Gastrocnemius medialis (tissue), 4 donors: ENCODE measurements at regions not wholly inside any gene's neighbourhood (a gene's known extent, or its start where the extent isn't known, plus 50 kb on each side); places are given as distances from the start of the nearest gene placed in this dataset.

ENCODE experiments used
- ATAC-seq, 2 donors: fragments of 150-250 bp; one replicate each; pipeline ENCODE4 v1.9.1; 2016
- DNase-seq, 2 donors: peaks; one replicate each; pipeline ENCODE4 v3.0.0-alpha.2; 2019
- H3K27ac ChIP-seq, 4 donors: fragments of 200-600 bp; sonication (generic); 1 replicate in 1 of 4; 2 replicates in 3 of 4; pipeline ENCODE4 v1.5.1; 2016 to 2018; ENCODE audit warnings: mild to moderate bottlenecking in 2 of 4, moderate library complexity in 1 of 4
- H3K27me3 ChIP-seq, 3 donors: fragments of 200-600 bp; sonication (generic) in 2 of 3; 1 replicate in 1 of 3; 2 replicates in 2 of 3; pipeline versions ENCODE4 v1.5.1 to v1.6.0; 2016 to 2019; ENCODE audit warnings: mild to moderate bottlenecking in 1 of 3, moderate library complexity in 1 of 3
- H3K36me3 ChIP-seq, 2 donors: fragments of 200-600 bp; sonication (generic) in 1 of 2; one replicate each; pipeline ENCODE4 v1.5.1; 2017 to 2018
- H3K4me1 ChIP-seq, 2 donors: fragments of 200-600 bp; sonication (generic) in 1 of 2; one replicate each; pipeline ENCODE4 v1.5.1; 2016 to 2017; ENCODE audit warnings: mild to moderate bottlenecking in 2 of 2
- H3K4me3 ChIP-seq, 4 donors: fragments of 200-600 bp; sonication (generic) in 3 of 4; 1 replicate in 1 of 4; 2 replicates in 3 of 4; pipeline ENCODE4 v1.5.1; 2016 to 2019; ENCODE audit warnings: mild to moderate bottlenecking in 2 of 4
- H3K9me3 ChIP-seq, 3 donors: fragments of 200-600 bp; sonication (generic) in 2 of 3; 1 replicate in 1 of 3; 2 replicates in 2 of 3; pipeline ENCODE4 v1.5.1; 2016 to 2019
- CTCF ChIP-seq, 5 experiments: fragments of 450-650 bp in 3 of 5; fragments of 200-600 bp in 2 of 5; sonication (generic) in 2 of 5; IDR thresholded peaks in 4 of 5; conservative IDR thresholded peaks in 1 of 5; 1 replicate in 4 of 5; 2 replicates in 1 of 5; pipeline ENCODE4 v1.5.1; 2016 to 2019; ENCODE audit warnings: antibody characterized with exemption in 5 of 5, mild to moderate bottlenecking in 3 of 5, moderate library complexity in 3 of 5
- POLR2A ChIP-seq, 2 donors: fragments of 450-650 bp; IDR thresholded peaks; one replicate each; pipeline ENCODE4 v1.6.1; 2017; ENCODE audit warnings: antibody characterized with exemption in 2 of 2, mild to moderate bottlenecking in 2 of 2, moderate library complexity in 2 of 2
- in situ Hi-C, 4 donors: fragments of 200-750 bp; cut with MboI; loops; one replicate each; pipeline versions ENCODE4 v1.15.0 to v1.8.0; 2017; ENCODE audit warnings: low sequenced_read_pairs in 4 of 4
- intact Hi-C: fragments of 100-400 bp; cut with DNase I; formaldehyde crosslinking; loops from one replicate; pipeline ENCODE4 v1.15.1; 2023; ENCODE audit warnings: low total_unique reads

GRCh38 chr1:58861076-58861475 lies 77.2 kb upstream of the JUN start:
- intact Hi-C loops (no loop called here), in situ Hi-C loops (no loop called here)

GRCh38 chr1:58861506-58861905 lies 77.7 kb upstream of the JUN start:
- Histone ChIP-seq H3K9me3 (no peaks in the 10 kb centered on the region), H3K36me3 (no peaks in the 10 kb centered on the region), H3K27me3 (no peaks in the 10 kb centered on the region), H3K27ac (no peak overlapping the region), H3K4me1 (no peaks in the 10 kb centered on the region), H3K4me3 (no peak overlapping the region)
- no peak for DNase-seq
- intact Hi-C loops (no loop called here), in situ Hi-C loops (no loop called here)
- TF ChIP-seq POLR2A (IDR thresholded peaks at IDR 0.05) = no peak
- TF ChIP-seq CTCF (IDR thresholded peaks at IDR 0.05 in 4 of 5, conservative IDR thresholded peaks at IDR 0.05 in 1 of 5) = no peak
- no peak for ATAC-seq

More at GRCh38 chr1:58861076-58861475, 77.2 kb upstream of the JUN start:
- Histone ChIP-seq H3K9me3 (no peaks in the 10 kb centered on the region), H3K4me3 (no peak overlapping the region), H3K27me3 (no peaks in the 10 kb centered on the region), H3K4me1 (no peaks in the 10 kb centered on the region), H3K36me3 (no peaks in the 10 kb centered on the region), H3K27ac (no peak overlapping the region)
- ATAC-seq (no peak), DNase-seq (no peak)
- TF ChIP-seq CTCF (IDR thresholded peaks at IDR 0.05 in 4 of 5, conservative IDR thresholded peaks at IDR 0.05 in 1 of 5) = no peak

GRCh38 chr1:58862728-58863385 lies 79.0 kb upstream of the JUN start:
- H3K4me3 ChIP-seq = no peak overlapping the region
- in situ Hi-C loops = no loop called here
- TF ChIP-seq POLR2A (IDR thresholded peaks at IDR 0.05) (no peak), CTCF (IDR thresholded peaks at IDR 0.05 in 4 of 5, conservative IDR thresholded peaks at IDR 0.05 in 1 of 5) (no peak)
- no peaks in the 10 kb centered on the region for H3K4me1 ChIP-seq
- DNase-seq (no peak), ATAC-seq (no peak)
- H3K9me3 ChIP-seq = no peaks in the 10 kb centered on the region
- H3K27ac ChIP-seq = no peak overlapping the region
- no peaks in the 10 kb centered on the region for H3K27me3 ChIP-seq
- intact Hi-C loops = no loop called here
- no peaks in the 10 kb centered on the region for H3K36me3 ChIP-seq

GRCh38 chr1:58864654-58865053 lies 80.8 kb upstream of the JUN start:
- Histone ChIP-seq H3K27ac (no peak overlapping the region), H3K4me3 (no peak overlapping the region), H3K4me1 (no peaks in the 10 kb centered on the region), H3K9me3 (no peaks in the 10 kb centered on the region), H3K27me3 (no peaks in the 10 kb centered on the region), H3K36me3 (no peaks in the 10 kb centered on the region)
- ATAC-seq (no peak), DNase-seq (no peak)
- intact Hi-C loops (no loop called here), in situ Hi-C loops (no loop called here)
- TF ChIP-seq CTCF (IDR thresholded peaks at IDR 0.05 in 4 of 5, conservative IDR thresholded peaks at IDR 0.05 in 1 of 5) (no peak), POLR2A (IDR thresholded peaks at IDR 0.05) (no peak)

- ATAC-seq (no peak), DNase-seq (no peak)
- H3K4me1 ChIP-seq = no peaks in the 10 kb centered on the region
- in situ Hi-C loops = no loop called here
- H3K4me3 ChIP-seq = no peak overlapping the region
- intact Hi-C loops = no loop called here
- no peaks in the 10 kb centered on the region for H3K27me3 ChIP-seq
- H3K36me3 ChIP-seq = no peaks in the 10 kb centered on the region
- H3K9me3 ChIP-seq = no peaks in the 10 kb centered on the region
- TF ChIP-seq POLR2A (IDR thresholded peaks at IDR 0.05) = no peak
- TF ChIP-seq CTCF (IDR thresholded peaks at IDR 0.05 in 4 of 5, conservative IDR thresholded peaks at IDR 0.05 in 1 of 5) = no peak
- H3K27ac ChIP-seq = no peak overlapping the region
These were observed 82.7 kb upstream of the JUN start for GRCh38 chr1:58866578-58866977.
